Adrenal gland (tissue), 9 donors: ENCODE measurements at regions not wholly inside any gene's neighbourhood (a gene's known extent, or its start where the extent isn't known, plus 50 kb on each side); places are given as distances from the start of the nearest gene placed in this dataset.

Experiments
- DNase-seq, 7 donors: peaks; one replicate each; pipeline ENCODE4 v3.0.0-alpha.2; 2019 to 2020
- H3K27ac ChIP-seq, 5 donors: fragments of 200-600 bp; sonication (generic) in 4 of 5; 1 replicate in 3 of 5; 2 replicates in 2 of 5; pipeline versions ENCODE4 v1.5.1 to v1.8.0; 2016 to 2020; ENCODE audit warnings: mild to moderate bottlenecking in 1 of 5
- H3K27me3 ChIP-seq: fragments of 200-600 bp; 2 replicates; pipeline ENCODE4 v1.8.0; 2021
- H3K36me3 ChIP-seq, 2 donors: fragments of 200-600 bp; replicated peaks in 1 of 2; 1 replicate in 1 of 2; 2 replicates in 1 of 2; pipeline versions ENCODE4 v1.5.1 to v1.8.0; 2018 to 2022
- H3K4me1 ChIP-seq, 2 donors: fragments of 200-600 bp; replicated peaks in 1 of 2; 1 replicate in 1 of 2; 2 replicates in 1 of 2; pipeline versions ENCODE4 v1.5.1 to v1.8.0; 2018 to 2021
- H3K4me3 ChIP-seq, 4 donors: fragments of 200-600 bp; sonication (generic) in 3 of 4; one replicate each; pipeline ENCODE4 v1.5.1; 2016 to 2018
- H3K9me3 ChIP-seq, 3 donors: fragments of 200-600 bp; sonication (generic) in 1 of 3; replicated peaks in 1 of 3; 1 replicate in 2 of 3; 2 replicates in 1 of 3; pipeline versions ENCODE4 v1.5.1 to v1.8.0; 2016 to 2021
- POLR2A ChIP-seq, 2 donors: fragments of 450-650 bp; IDR thresholded peaks; one replicate each; pipeline ENCODE4 v1.6.1; 2017; ENCODE audit warnings: antibody characterized with exemption in 2 of 2, mild to moderate bottlenecking in 2 of 2, moderate library complexity in 1 of 2
- WGBS, 4 donors: extraction: QIAGEN DNeasy Blood & Tissue Kit in 2 of 4; methylation state at CpG; one replicate each; pipeline versions ENCODE4 v1.1.5 to v1.1.7; 2013 to 2017; 5-methylcytosine and 5-hydroxymethylcytosine counted together
- intact Hi-C, 2 donors: fragments of 100-400 bp; cut with DNase I; formaldehyde crosslinking; loops; one replicate each; pipeline versions ENCODE4 v1.14.1 to v1.15.0; 2022 to 2023
- TF ChIP-seq, protein P1 (sequence below), 6 experiments: fragments of 450-650 bp in 4 of 6; fragments of 200-600 bp in 2 of 6; sonication (generic) in 1 of 6; IDR thresholded peaks; 1 replicate in 5 of 6; 2 replicates in 1 of 6; pipeline versions ENCODE4 v1.5.1 to v1.8.0; 2016 to 2021; ENCODE audit warnings: antibody characterized with exemption in 6 of 6, mild to moderate bottlenecking in 2 of 6, moderate library complexity in 1 of 6
- donor health status: healthy with polysubstance abuse.
- donor health status: Bipolar disorder and iron deficiency.
- donor health status: DM: yes; HTN: yes; CAD: no.
- donor health status: DM: no; HTN: no; CAD: no.
- donor health status: DM: no; HTN: no; CAD: no.

DNA sequence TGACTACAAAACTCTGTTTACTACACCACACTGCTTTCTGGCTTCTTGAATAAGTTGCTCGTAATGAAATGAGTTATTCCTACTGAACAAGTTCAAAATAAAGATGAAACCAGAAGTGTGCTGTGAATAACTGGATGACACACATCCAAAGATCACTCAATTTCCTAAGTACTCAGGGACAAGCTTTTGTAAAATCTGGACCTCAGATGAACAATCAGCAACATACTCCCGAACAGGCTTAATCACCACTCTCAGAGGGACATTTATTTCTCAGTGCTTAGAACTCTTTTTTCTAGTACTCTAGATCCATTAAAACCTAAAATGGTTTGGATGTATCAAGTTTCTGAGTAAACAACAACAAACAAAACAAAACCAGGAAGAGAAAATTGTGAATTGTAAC is 61.5 kb upstream of the EXOC1L start:
- H3K9me3 ChIP-seq, result no peaks in the 10 kb centered on the region
- intact Hi-C loops, result no loop called here
- no peaks in the 10 kb centered on the region for H3K4me1 ChIP-seq
- H3K4me3 ChIP-seq, result no peak overlapping the region
- H3K36me3 ChIP-seq, result no peaks in the 10 kb centered on the region
- H3K27ac ChIP-seq, result no peak overlapping the region
- DNase-seq, result no peak
- no peaks in the 10 kb centered on the region for H3K27me3 ChIP-seq
- 74 to 79% (median 75%) methylated on average over 2 of the region's 2 CpGs for WGBS, 4 donors
- TF ChIP-seq, protein P1, sequence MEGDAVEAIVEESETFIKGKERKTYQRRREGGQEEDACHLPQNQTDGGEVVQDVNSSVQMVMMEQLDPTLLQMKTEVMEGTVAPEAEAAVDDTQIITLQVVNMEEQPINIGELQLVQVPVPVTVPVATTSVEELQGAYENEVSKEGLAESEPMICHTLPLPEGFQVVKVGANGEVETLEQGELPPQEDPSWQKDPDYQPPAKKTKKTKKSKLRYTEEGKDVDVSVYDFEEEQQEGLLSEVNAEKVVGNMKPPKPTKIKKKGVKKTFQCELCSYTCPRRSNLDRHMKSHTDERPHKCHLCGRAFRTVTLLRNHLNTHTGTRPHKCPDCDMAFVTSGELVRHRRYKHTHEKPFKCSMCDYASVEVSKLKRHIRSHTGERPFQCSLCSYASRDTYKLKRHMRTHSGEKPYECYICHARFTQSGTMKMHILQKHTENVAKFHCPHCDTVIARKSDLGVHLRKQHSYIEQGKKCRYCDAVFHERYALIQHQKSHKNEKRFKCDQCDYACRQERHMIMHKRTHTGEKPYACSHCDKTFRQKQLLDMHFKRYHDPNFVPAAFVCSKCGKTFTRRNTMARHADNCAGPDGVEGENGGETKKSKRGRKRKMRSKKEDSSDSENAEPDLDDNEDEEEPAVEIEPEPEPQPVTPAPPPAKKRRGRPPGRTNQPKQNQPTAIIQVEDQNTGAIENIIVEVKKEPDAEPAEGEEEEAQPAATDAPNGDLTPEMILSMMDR (IDR thresholded peaks at IDR 0.05), result no peak
- no peak for TF ChIP-seq POLR2A (IDR thresholded peaks at IDR 0.05)

DNA sequence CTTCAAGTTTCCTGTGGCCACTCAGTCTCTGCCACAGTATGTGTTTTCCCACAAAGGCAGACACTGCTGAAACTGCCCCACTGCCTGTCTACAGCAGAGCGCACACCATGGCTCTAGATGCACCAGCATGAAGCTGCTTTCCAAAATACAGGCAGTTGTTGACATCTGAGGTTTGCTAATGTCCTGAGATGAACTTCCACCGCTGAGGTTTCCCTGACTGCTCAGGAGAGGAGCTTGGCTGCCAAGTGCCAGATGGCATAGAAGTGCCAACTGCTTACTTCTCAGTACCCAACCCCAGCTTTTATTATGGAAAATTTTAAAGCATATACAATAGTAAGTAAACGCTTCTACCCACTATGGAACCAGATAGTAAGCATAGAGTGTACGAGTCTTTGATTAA is 61.0 kb upstream of the EXOC1L start:
- no peak overlapping the region for H3K27ac ChIP-seq
- 73 to 83% (median 79%) methylated on average over 3 to 4 of the region's 4 CpGs for WGBS, 4 donors
- intact Hi-C loops, result no loop called here
- H3K4me3 ChIP-seq, result no peak overlapping the region
- H3K4me1 ChIP-seq, result no peaks in the 10 kb centered on the region
- H3K27me3 ChIP-seq, result no peaks in the 10 kb centered on the region
- no peak for DNase-seq
- H3K36me3 ChIP-seq, result no peaks in the 10 kb centered on the region
- TF ChIP-seq POLR2A (IDR thresholded peaks at IDR 0.05), result no peak
- TF ChIP-seq, protein P1 (IDR thresholded peaks at IDR 0.05), result no peak
- no peaks in the 10 kb centered on the region for H3K9me3 ChIP-seq

DNA sequence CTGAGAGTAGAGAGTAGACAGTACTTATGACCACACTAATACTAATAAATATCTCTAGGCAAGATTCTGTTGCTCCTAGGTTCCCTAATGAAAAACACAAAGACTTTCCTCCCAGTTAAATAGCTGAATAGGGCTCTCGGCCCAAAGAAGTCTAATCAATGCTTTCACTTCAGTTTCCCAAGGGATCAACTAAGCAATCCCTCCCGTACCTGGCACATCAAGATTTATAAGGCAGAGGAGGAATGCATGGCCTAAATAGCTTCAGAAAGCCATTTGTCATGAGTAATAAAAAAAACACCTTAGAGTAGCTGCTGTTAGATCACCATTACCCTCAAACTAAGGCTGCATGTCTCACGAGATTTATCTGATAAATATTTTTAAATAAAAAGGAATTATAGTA is 56.8 kb upstream of the EXOC1L start:
- TF ChIP-seq POLR2A (IDR thresholded peaks at IDR 0.05), result no peak
- TF ChIP-seq, protein P1 (IDR thresholded peaks at IDR 0.05), result no peak
- intact Hi-C loops, result no loop called here
- Histone ChIP-seq H3K9me3 (no peaks in the 10 kb centered on the region), H3K36me3 (no peaks in the 10 kb centered on the region), H3K27me3 (no peaks in the 10 kb centered on the region), H3K4me3 (no peak overlapping the region), H3K4me1 (no peaks in the 10 kb centered on the region), H3K27ac (no peak overlapping the region)
- no peak for DNase-seq
- WGBS, 4 donors, result 42 to 63% (median 59%) methylated on average over 3 of the region's 3 CpGs

DNA sequence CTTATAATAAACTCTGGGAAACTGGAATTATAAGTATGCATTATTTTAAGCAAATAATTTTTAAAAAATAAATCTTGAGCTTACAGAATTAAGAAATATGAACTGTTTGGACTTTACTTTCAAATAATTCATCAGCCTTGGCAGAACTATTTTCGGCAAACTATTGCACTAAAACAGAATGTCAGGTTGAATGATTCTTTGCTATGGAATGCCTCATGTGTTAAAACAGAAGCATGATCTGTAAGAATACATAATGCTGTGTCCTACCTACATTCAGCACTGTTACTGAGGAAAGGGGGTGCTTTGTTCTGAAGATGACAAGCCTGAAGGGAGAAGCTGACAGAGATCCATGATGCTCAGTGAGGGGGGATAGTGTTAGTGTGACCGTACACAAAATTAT is 55.6 kb upstream of the EXOC1L start:
- Histone ChIP-seq H3K27me3 (no peaks in the 10 kb centered on the region), H3K9me3 (no peaks in the 10 kb centered on the region), H3K4me3 (no peak overlapping the region), H3K36me3 (no peaks in the 10 kb centered on the region), H3K4me1 (no peaks in the 10 kb centered on the region), H3K27ac (no peak overlapping the region)
- no peak for DNase-seq
- intact Hi-C loops, result no loop called here
- no peak for TF ChIP-seq POLR2A (IDR thresholded peaks at IDR 0.05)
- TF ChIP-seq, protein P1 (IDR thresholded peaks at IDR 0.05), result no peak
- 58 to 70% (median 61%) methylated on average over 2 of the region's 2 CpGs for WGBS, 4 donors
